Skeletal muscle satellite cell (primary cell): ENCODE measurements at regions not wholly inside any gene's neighbourhood (a gene's known extent, or its start where the extent isn't known, plus 50 kb on each side); places are given as distances from the start of the nearest gene placed in this dataset.

Source experiments
- H3K27me3 ChIP-seq: 2 replicates; pipeline ENCODE4 v1.7.0; 2013; ENCODE audit warnings: low read length; ENCODE audit not compliant: control insufficient read depth, insufficient read depth
- H3K36me3 ChIP-seq: 2 replicates; pipeline ENCODE4 v1.7.0; 2013; ENCODE audit warnings: mild to moderate bottlenecking, control low read depth, low read length; ENCODE audit not compliant: insufficient read depth
- H3K4me1 ChIP-seq: 2 replicates; pipeline ENCODE4 v1.7.0; 2013; ENCODE audit warnings: low read length; ENCODE audit not compliant: control insufficient read depth, insufficient read depth
- H3K4me2 ChIP-seq: 2 replicates; pipeline ENCODE4 v1.7.0; 2013; ENCODE audit warnings: mild to moderate bottlenecking, low read length
- H3K4me3 ChIP-seq: 2 replicates; pipeline ENCODE4 v1.7.0; 2013; ENCODE audit warnings: low read length
- H3K9ac ChIP-seq: 2 replicates; pipeline ENCODE4 v1.7.0; 2013; ENCODE audit warnings: mild to moderate bottlenecking, low read depth, low read length, moderate library complexity
- H3K9me3 ChIP-seq: replicated peaks from 2 replicates; pipeline ENCODE4 v1.7.0; 2013; ENCODE audit warnings: mild to moderate bottlenecking, control low read depth, low read length

- H3K36me3 ChIP-seq, result no peaks in the 10 kb centered on the region
- H3K27me3 ChIP-seq, result no peaks in the 10 kb centered on the region
- no peaks in the 10 kb centered on the region for H3K9me3 ChIP-seq
- H3K9ac ChIP-seq, result no peak overlapping the region
- H3K4me3 ChIP-seq, result no peak overlapping the region
- H3K4me2 ChIP-seq, result no peak overlapping the region
- peaks cover 8% of the 10 kb centered on the region for H3K4me1 ChIP-seq
These were observed 64.3 kb upstream of the FZD7 start for GRCh38 chr2:201969241-201969937.

- Histone ChIP-seq H3K4me1 (peaks cover 8% of the 10 kb centered on the region), H3K9me3 (no peaks in the 10 kb centered on the region), H3K36me3 (no peaks in the 10 kb centered on the region), H3K4me3 (no peak overlapping the region), H3K4me2 (no peak overlapping the region), H3K9ac (no peak overlapping the region), H3K27me3 (peaks cover 4% of the 10 kb centered on the region)
These were observed 63.5 kb upstream of the FZD7 start for GRCh38 chr2:201969938-201970785.

- no peak overlapping the region for H3K4me2 ChIP-seq
- no peaks in the 10 kb centered on the region for H3K9me3 ChIP-seq
- no peak overlapping the region for H3K9ac ChIP-seq
- peaks cover 8% of the 10 kb centered on the region for H3K4me1 ChIP-seq
- H3K4me3 ChIP-seq, result no peak overlapping the region
- H3K36me3 ChIP-seq, result no peaks in the 10 kb centered on the region
- H3K27me3 ChIP-seq, result peaks cover 6% of the 10 kb centered on the region
These were observed 62.9 kb upstream of the FZD7 start for GRCh38 chr2:201970786-201971108.

- Histone ChIP-seq H3K36me3 (no peaks in the 10 kb centered on the region), H3K27me3 (peaks cover 15% of the 10 kb centered on the region), H3K4me1 (peaks cover 8% of the 10 kb centered on the region), H3K4me3 (no peak overlapping the region), H3K9me3 (no peaks in the 10 kb centered on the region), H3K9ac (no peak overlapping the region), H3K4me2 (no peak overlapping the region)
These were observed 62.0 kb upstream of the FZD7 start for GRCh38 chr2:201971531-201972228.

GRCh38 chr2:201972621-201973255, 60.9 kb upstream of the FZD7 start:
- H3K27me3 ChIP-seq, result peaks cover 18% of the 10 kb centered on the region
- H3K36me3 ChIP-seq, result no peaks in the 10 kb centered on the region
- H3K4me3 ChIP-seq, result no peak overlapping the region
- H3K9ac ChIP-seq, result no peak overlapping the region
- no peaks in the 10 kb centered on the region for H3K9me3 ChIP-seq
- H3K4me1 ChIP-seq, result peaks cover 8% of the 10 kb centered on the region
- H3K4me2 ChIP-seq, result no peak overlapping the region

- H3K9ac ChIP-seq, result no peak overlapping the region
These were observed 60.2 kb upstream of the FZD7 start for GRCh38 chr2:201973305-201973928.

GRCh38 chr2:201974171-201975100, 59.2 kb upstream of the FZD7 start:
- Histone ChIP-seq H3K4me3 (no peak overlapping the region), H3K36me3 (no peaks in the 10 kb centered on the region), H3K9ac (no peak overlapping the region), H3K27me3 (peaks cover 29% of the 10 kb centered on the region), H3K9me3 (no peaks in the 10 kb centered on the region), H3K4me1 (peaks cover 8% of the 10 kb centered on the region), H3K4me2 (no peak overlapping the region)

More at GRCh38 chr2:201973305-201973928, 60.2 kb upstream of the FZD7 start:
- Histone ChIP-seq H3K4me1 (peaks cover 8% of the 10 kb centered on the region), H3K4me3 (no peak overlapping the region), H3K9me3 (no peaks in the 10 kb centered on the region), H3K4me2 (no peak overlapping the region), H3K36me3 (no peaks in the 10 kb centered on the region), H3K27me3 (peaks cover 24% of the 10 kb centered on the region)

- no peaks in the 10 kb centered on the region for H3K36me3 ChIP-seq
- peaks cover 29% of the 10 kb centered on the region for H3K27me3 ChIP-seq
- H3K4me2 ChIP-seq, result no peak overlapping the region
- no peak overlapping the region for H3K9ac ChIP-seq
- H3K4me1 ChIP-seq, result peaks cover 8% of the 10 kb centered on the region
- H3K4me3 ChIP-seq, result no peak overlapping the region
- no peaks in the 10 kb centered on the region for H3K9me3 ChIP-seq
These were observed 58.2 kb upstream of the FZD7 start for GRCh38 chr2:201975434-201975833.

- H3K9ac ChIP-seq, result no peak overlapping the region
- H3K9me3 ChIP-seq, result no peaks in the 10 kb centered on the region
- no peak overlapping the region for H3K4me2 ChIP-seq
- H3K4me3 ChIP-seq, result no peak overlapping the region
- peaks cover 8% of the 10 kb centered on the region for H3K4me1 ChIP-seq
- H3K36me3 ChIP-seq, result no peaks in the 10 kb centered on the region
- H3K27me3 ChIP-seq, result peaks cover 30% of the 10 kb centered on the region
These were observed 57.6 kb upstream of the FZD7 start for GRCh38 chr2:201975964-201976612.

- H3K27me3 ChIP-seq, result peaks cover 41% of the 10 kb centered on the region
- no peak overlapping the region for H3K4me3 ChIP-seq
- no peaks in the 10 kb centered on the region for H3K36me3 ChIP-seq
- no peaks in the 10 kb centered on the region for H3K4me1 ChIP-seq
- H3K9me3 ChIP-seq, result no peaks in the 10 kb centered on the region
- H3K9ac ChIP-seq, result no peak overlapping the region
- H3K4me2 ChIP-seq, result no peak overlapping the region
These were observed 56.0 kb upstream of the FZD7 start for GRCh38 chr2:201977651-201978050.
